ENCODE measurements at regions not wholly inside any gene's neighbourhood (a gene's known extent, or its start where the extent isn't known, plus 50 kb on each side); places are given as distances from the start of the nearest gene placed in this dataset.
"Not testable (repeated sequence)": the region's sequence is repeated elsewhere in the genome, so short reads cannot be mapped to it uniquely, and the experiment has no call there.

DNA sequence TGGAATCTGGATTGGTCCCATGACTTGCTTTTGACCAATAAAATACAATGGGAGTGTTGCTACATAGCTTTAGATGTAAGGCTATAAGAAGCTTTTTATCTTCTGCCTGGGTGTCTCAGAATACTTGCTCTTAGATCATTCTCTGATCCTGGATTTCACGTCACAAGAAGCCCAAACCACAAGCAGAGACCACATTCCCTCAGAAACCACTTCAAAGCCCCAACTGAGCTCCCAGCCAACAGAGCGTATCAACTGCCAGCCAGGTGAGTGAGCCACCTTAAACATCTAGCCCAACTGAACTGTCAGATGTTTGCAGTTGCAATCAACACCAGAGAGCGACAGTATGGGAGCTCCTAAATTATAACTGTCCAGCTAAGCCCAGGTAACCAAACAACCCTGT lies 687.1 kb downstream of the TLE1 start:
- Histone ChIP-seq H3K36me3 (ENCODE audit: control insufficient read depth in 2 of 3, insufficient read depth in 3 of 3, low read length in 3 of 3) (no peaks in the 10 kb centered on the region), H3K9me3 (ENCODE audit: control insufficient read depth in 2 of 3, low read length in 3 of 3) (no peaks in the 10 kb centered on the region), H3K27ac (ENCODE audit: low read depth, low read length) (no peak overlapping the region), H3K27me3 (ENCODE audit: control insufficient read depth in 2 of 2, insufficient read depth in 2 of 2, low read length in 2 of 2) (no peaks in the 10 kb centered on the region), H3K4me3 (ENCODE audit: low read length) (no peak overlapping the region), H3K4me1 (ENCODE audit: control insufficient read depth in 2 of 2, insufficient read depth in 2 of 2, low read length in 2 of 2) (no peaks in the 10 kb centered on the region)
- Mint-ChIP-seq H3K4me1 (peaks cover 0 to 10% (median 6%) of the 10 kb centered on the region in 7 donors), H3K27ac (peak overlapping the region in 6 of 9 donors; percentile 16 to 84 (median 67)), H3K36me3 (no peaks in the 10 kb centered on the region), H3K9me3 (peaks cover 0 to 49% (median 12%) of the 10 kb centered on the region in 11 donors), H3K27me3 (peaks cover 0 to 8% (median 0%) of the 10 kb centered on the region in 5 donors), H3K4me3 (peak overlapping the region in 3 of 10 donors; percentile 31 to 57 (median 44))
- intact Hi-C loops (cut with micrococcal nuclease): no loop called here
- DNase-seq: peak in 7 of 9 donors; percentile 5 to 62 (median 22)
- no peak for ATAC-seq
- ChIA-PET CTCF (no interaction called here), POLR2A (no interaction called here)

GRCh38 chr9:80995759-80996158 lies 693.6 kb downstream of the TLE1 start:
- Histone ChIP-seq H3K4me1 (ENCODE audit: control insufficient read depth in 2 of 2, insufficient read depth in 2 of 2, low read length in 2 of 2) (no peaks in the 10 kb centered on the region), H3K9me3 (ENCODE audit: control insufficient read depth in 2 of 3, low read length in 3 of 3) (no peaks in the 10 kb centered on the region), H3K27me3 (ENCODE audit: control insufficient read depth in 2 of 2, insufficient read depth in 2 of 2, low read length in 2 of 2) (no peaks in the 10 kb centered on the region), H3K36me3 (ENCODE audit: control insufficient read depth in 2 of 3, insufficient read depth in 3 of 3, low read length in 3 of 3) (no peaks in the 10 kb centered on the region), H3K4me3 (ENCODE audit: low read length) (no peak overlapping the region), H3K27ac (ENCODE audit: low read depth, low read length) (no peak overlapping the region)
- CTCF ChIA-PET: no interaction called here
- Mint-ChIP-seq H3K27me3 (peaks cover 0 to 6% (median 2%) of the 10 kb centered on the region in 5 donors), H3K9me3 (peaks cover 0 to 16% (median 2%) of the 10 kb centered on the region in 11 donors), H3K4me3 (no peak overlapping the region), H3K27ac (no peak overlapping the region), H3K4me1 (no peaks in the 10 kb centered on the region), H3K36me3 (no peaks in the 10 kb centered on the region)
- no peak for ATAC-seq
- POLR2A ChIA-PET: no interaction called here
- intact Hi-C loops (cut with micrococcal nuclease): no loop called here
- no peak for DNase-seq

DNA sequence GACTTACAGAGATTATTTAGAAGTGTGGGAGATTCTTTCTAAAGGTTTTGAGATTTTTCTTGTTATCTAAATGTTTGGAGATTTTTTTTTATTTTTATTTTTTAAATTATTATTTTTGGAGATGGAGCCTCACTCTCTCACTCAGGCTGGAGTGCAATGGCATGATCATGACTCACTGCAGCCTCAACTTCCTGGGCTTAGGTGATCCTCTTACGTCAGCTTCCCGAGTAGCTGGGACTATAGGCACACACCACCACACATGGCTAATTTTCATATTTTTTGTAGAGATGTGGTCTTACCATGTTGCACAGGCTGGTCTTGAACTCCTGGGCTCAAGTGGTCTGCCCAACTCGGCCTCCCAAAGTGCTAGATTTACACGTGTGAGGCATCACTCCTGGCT lies 694.5 kb downstream of the TLE1 start:
- Histone ChIP-seq H3K36me3 (ENCODE audit: control insufficient read depth in 2 of 3, insufficient read depth in 3 of 3, low read length in 3 of 3) (no peaks in the 10 kb centered on the region), H3K4me1 (ENCODE audit: control insufficient read depth in 2 of 2, insufficient read depth in 2 of 2, low read length in 2 of 2) (no peaks in the 10 kb centered on the region), H3K9me3 (ENCODE audit: control insufficient read depth in 2 of 3, low read length in 3 of 3) (no peaks in the 10 kb centered on the region), H3K27ac (ENCODE audit: low read depth, low read length) (no peak overlapping the region), H3K4me3 (ENCODE audit: low read length) (no peak overlapping the region), H3K27me3 (ENCODE audit: control insufficient read depth in 2 of 2, insufficient read depth in 2 of 2, low read length in 2 of 2) (no peaks in the 10 kb centered on the region)
- Mint-ChIP-seq H3K27ac (no peak overlapping the region), H3K27me3 (peaks cover 0 to 3% (median 0%) of the 10 kb centered on the region in 5 donors), H3K4me1 (no peaks in the 10 kb centered on the region), H3K4me3 (no peak overlapping the region), H3K36me3 (no peaks in the 10 kb centered on the region), H3K9me3 (peaks cover 0 to 9% (median 0%) of the 10 kb centered on the region in 11 donors)
- ChIA-PET POLR2A (no interaction called here), CTCF (no interaction called here)
- DNase-seq: no peak
- no peak for ATAC-seq
- intact Hi-C loops (cut with micrococcal nuclease): no loop called here

- CTCF ChIA-PET; H3K4me1 ChIP-seq (ENCODE audit: control insufficient read depth in 2 of 2, insufficient read depth in 2 of 2, low read length in 2 of 2); ATAC-seq; H3K27ac ChIP-seq (ENCODE audit: low read depth, low read length); H3K4me1 Mint-ChIP-seq; H3K27ac Mint-ChIP-seq; DNase-seq; POLR2A ChIA-PET; intact Hi-C loops (cut with micrococcal nuclease); H3K36me3 Mint-ChIP-seq; H3K36me3 ChIP-seq (ENCODE audit: control insufficient read depth in 2 of 3, insufficient read depth in 3 of 3, low read length in 3 of 3); H3K9me3 ChIP-seq (ENCODE audit: control insufficient read depth in 2 of 3, low read length in 3 of 3); H3K4me3 Mint-ChIP-seq; H3K27me3 ChIP-seq (ENCODE audit: control insufficient read depth in 2 of 2, insufficient read depth in 2 of 2, low read length in 2 of 2); H3K27me3 Mint-ChIP-seq; H3K4me3 ChIP-seq (ENCODE audit: low read length): not testable (repeated sequence)
- H3K9me3 Mint-ChIP-seq: peaks cover 0 to 23% (median 8%) of the 10 kb centered on the region in 11 donors
Measured at GRCh38 chr9:80985595-80985994, 703.8 kb downstream of the TLE1 start.

DNA sequence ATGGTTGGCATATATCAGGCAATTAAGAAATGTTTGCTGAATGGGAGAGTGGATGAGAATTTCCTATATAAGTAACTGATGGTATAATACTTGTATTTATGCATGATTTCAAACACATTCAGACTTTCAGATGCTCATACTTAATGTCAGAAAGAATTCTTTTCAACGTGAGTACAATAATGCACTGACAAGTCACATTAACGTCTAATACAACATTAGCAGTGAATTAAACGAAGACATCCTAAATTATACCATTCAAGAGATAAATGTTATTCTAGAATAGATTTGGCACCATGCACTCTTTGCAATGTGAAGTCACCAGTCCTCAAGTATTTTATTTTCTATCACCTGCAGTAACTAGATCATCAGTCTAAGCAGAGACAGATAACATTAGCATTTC lies 712.9 kb downstream of the TLE1 start:
- H3K9me3 ChIP-seq (ENCODE audit: control insufficient read depth in 2 of 3, low read length in 3 of 3): no peaks in the 10 kb centered on the region
- Mint-ChIP-seq H3K4me3 (no peak overlapping the region), H3K27me3 (no peaks in the 10 kb centered on the region), H3K4me1 (no peaks in the 10 kb centered on the region), H3K9me3 (peaks cover 3 to 47% (median 16%) of the 10 kb centered on the region in 11 donors), H3K27ac (no peak overlapping the region), H3K36me3 (peaks cover 0 to 6% (median 0%) of the 10 kb centered on the region in 5 donors)
- ATAC-seq (no peak), DNase-seq (no peak)
- no peaks in the 10 kb centered on the region for H3K4me1 ChIP-seq (ENCODE audit: control insufficient read depth in 2 of 2, insufficient read depth in 2 of 2, low read length in 2 of 2)
- H3K36me3 ChIP-seq (ENCODE audit: control insufficient read depth in 2 of 3, insufficient read depth in 3 of 3, low read length in 3 of 3): no peaks in the 10 kb centered on the region
- CTCF ChIA-PET: no interaction called here
- H3K27me3 ChIP-seq (ENCODE audit: control insufficient read depth in 2 of 2, insufficient read depth in 2 of 2, low read length in 2 of 2): no peaks in the 10 kb centered on the region
- POLR2A ChIA-PET: no interaction called here
- no peak overlapping the region for H3K4me3 ChIP-seq (ENCODE audit: low read length)
- intact Hi-C loops (cut with micrococcal nuclease): no loop called here
- no peak overlapping the region for H3K27ac ChIP-seq (ENCODE audit: low read depth, low read length)

- H3K27ac Mint-ChIP-seq; H3K36me3 Mint-ChIP-seq; H3K4me3 ChIP-seq (ENCODE audit: low read length); DNase-seq; H3K4me1 Mint-ChIP-seq; H3K27ac ChIP-seq (ENCODE audit: low read depth, low read length); CTCF ChIA-PET; H3K4me1 ChIP-seq (ENCODE audit: control insufficient read depth in 2 of 2, insufficient read depth in 2 of 2, low read length in 2 of 2); H3K4me3 Mint-ChIP-seq; H3K27me3 Mint-ChIP-seq; H3K9me3 ChIP-seq (ENCODE audit: control insufficient read depth in 2 of 3, low read length in 3 of 3); ATAC-seq; H3K27me3 ChIP-seq (ENCODE audit: control insufficient read depth in 2 of 2, insufficient read depth in 2 of 2, low read length in 2 of 2); H3K36me3 ChIP-seq (ENCODE audit: control insufficient read depth in 2 of 3, insufficient read depth in 3 of 3, low read length in 3 of 3); intact Hi-C loops (cut with micrococcal nuclease); POLR2A ChIA-PET: not testable (repeated sequence)
- peaks cover 3 to 37% (median 18%) of the 10 kb centered on the region in 11 donors for H3K9me3 Mint-ChIP-seq
Measured at GRCh38 chr9:80970377-80970776, 719.0 kb downstream of the TLE1 start.

GRCh38 chr9:80968611-80969010 lies 720.7 kb downstream of the TLE1 start:
- Mint-ChIP-seq H3K9me3 (peaks cover 1 to 25% (median 10%) of the 10 kb centered on the region in 11 donors), H3K4me3 (no peak overlapping the region), H3K4me1 (no peaks in the 10 kb centered on the region), H3K36me3 (no peaks in the 10 kb centered on the region), H3K27ac (no peak overlapping the region), H3K27me3 (no peaks in the 10 kb centered on the region)
- intact Hi-C loops (cut with micrococcal nuclease): no loop called here
- H3K4me1 ChIP-seq (ENCODE audit: control insufficient read depth in 2 of 2, insufficient read depth in 2 of 2, low read length in 2 of 2): no peaks in the 10 kb centered on the region
- DNase-seq (no peak), ATAC-seq (no peak)
- ChIA-PET POLR2A (no interaction called here), CTCF (no interaction called here)
- H3K27me3 ChIP-seq (ENCODE audit: control insufficient read depth in 2 of 2, insufficient read depth in 2 of 2, low read length in 2 of 2): no peaks in the 10 kb centered on the region
- H3K36me3 ChIP-seq (ENCODE audit: control insufficient read depth in 2 of 3, insufficient read depth in 3 of 3, low read length in 3 of 3): no peaks in the 10 kb centered on the region
- no peak overlapping the region for H3K4me3 ChIP-seq (ENCODE audit: low read length)
- no peak overlapping the region for H3K27ac ChIP-seq (ENCODE audit: low read depth, low read length)
- H3K9me3 ChIP-seq (ENCODE audit: control insufficient read depth in 2 of 3, low read length in 3 of 3): no peaks in the 10 kb centered on the region

Data from naive thymus-derived CD4-positive, alpha-beta T cell (primary cell).